ENCODE measurements at regions not wholly inside any gene's neighbourhood (a gene's known extent, or its start where the extent isn't known, plus 50 kb on each side); places are given as distances from the start of the nearest gene placed in this dataset.
A peak's percentile ranks its signal among the peaks of the same experiment; 100 is the strongest.

DNA sequence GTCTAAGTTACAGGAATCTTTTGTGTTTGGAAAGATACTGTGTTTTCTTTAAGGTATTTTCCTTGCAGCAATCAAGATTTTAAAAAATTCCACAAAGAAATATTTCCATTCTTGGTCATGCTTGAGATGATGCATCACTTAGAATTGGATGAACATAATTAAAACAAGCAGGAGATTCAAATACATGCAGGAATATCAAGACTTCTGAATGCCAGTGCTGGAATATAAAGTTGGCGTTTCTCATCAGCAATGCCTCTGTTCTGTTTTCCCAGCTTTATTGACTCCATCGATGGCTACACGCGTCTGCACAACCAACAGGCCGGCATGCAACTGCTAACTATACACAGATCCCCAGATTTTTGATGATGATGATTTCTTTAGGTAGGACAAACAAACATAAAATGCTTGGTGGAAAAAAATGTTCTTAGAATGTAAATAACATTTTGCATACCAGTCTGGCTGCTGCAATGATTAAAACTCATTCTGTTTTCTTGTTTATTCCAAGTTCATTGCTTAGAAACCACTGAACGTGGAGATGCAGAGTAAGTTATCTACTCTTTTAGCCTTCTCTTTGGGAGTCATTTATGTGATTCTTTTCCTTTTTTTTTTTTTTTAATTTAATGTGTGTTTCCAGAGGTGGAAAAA is 91.3 kb upstream of the FAM171A1 start:
- DNase-seq = no peak
- TF ChIP-seq, protein P1, sequence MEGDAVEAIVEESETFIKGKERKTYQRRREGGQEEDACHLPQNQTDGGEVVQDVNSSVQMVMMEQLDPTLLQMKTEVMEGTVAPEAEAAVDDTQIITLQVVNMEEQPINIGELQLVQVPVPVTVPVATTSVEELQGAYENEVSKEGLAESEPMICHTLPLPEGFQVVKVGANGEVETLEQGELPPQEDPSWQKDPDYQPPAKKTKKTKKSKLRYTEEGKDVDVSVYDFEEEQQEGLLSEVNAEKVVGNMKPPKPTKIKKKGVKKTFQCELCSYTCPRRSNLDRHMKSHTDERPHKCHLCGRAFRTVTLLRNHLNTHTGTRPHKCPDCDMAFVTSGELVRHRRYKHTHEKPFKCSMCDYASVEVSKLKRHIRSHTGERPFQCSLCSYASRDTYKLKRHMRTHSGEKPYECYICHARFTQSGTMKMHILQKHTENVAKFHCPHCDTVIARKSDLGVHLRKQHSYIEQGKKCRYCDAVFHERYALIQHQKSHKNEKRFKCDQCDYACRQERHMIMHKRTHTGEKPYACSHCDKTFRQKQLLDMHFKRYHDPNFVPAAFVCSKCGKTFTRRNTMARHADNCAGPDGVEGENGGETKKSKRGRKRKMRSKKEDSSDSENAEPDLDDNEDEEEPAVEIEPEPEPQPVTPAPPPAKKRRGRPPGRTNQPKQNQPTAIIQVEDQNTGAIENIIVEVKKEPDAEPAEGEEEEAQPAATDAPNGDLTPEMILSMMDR (IDR thresholded peaks at IDR 0.05) = no peak
- TF ChIP-seq POLR2A (IDR thresholded peaks at IDR 0.05) = no peak
- Histone ChIP-seq H3K36me3 (no peaks in the 10 kb centered on the region), H3K4me3 (no peak overlapping the region), H3K4me1 (no peaks in the 10 kb centered on the region), H3K27ac (no peak overlapping the region), H3K9me3 (no peaks in the 10 kb centered on the region), H3K27me3 (no peaks in the 10 kb centered on the region)
- intact Hi-C loops (cut with DNase I; ENCODE audit: low total_unique reads) = no loop called here

GRCh38 chr10:15461353-15462108 is 90.4 kb upstream of the FAM171A1 start:
- Histone ChIP-seq H3K4me1 (no peaks in the 10 kb centered on the region), H3K27ac (peak overlapping the region in 1 of 2 donors; percentile 31), H3K27me3 (no peaks in the 10 kb centered on the region), H3K4me3 (no peak overlapping the region), H3K9me3 (no peaks in the 10 kb centered on the region), H3K36me3 (no peaks in the 10 kb centered on the region)
- intact Hi-C loops (cut with DNase I; ENCODE audit: low total_unique reads) = no loop called here
- TF ChIP-seq, protein P1 (IDR thresholded peaks at IDR 0.05) = peak in 1 of 4 experiments; percentile 6
- no peak for TF ChIP-seq POLR2A (IDR thresholded peaks at IDR 0.05)
- DNase-seq = peak; percentile 33

DNA sequence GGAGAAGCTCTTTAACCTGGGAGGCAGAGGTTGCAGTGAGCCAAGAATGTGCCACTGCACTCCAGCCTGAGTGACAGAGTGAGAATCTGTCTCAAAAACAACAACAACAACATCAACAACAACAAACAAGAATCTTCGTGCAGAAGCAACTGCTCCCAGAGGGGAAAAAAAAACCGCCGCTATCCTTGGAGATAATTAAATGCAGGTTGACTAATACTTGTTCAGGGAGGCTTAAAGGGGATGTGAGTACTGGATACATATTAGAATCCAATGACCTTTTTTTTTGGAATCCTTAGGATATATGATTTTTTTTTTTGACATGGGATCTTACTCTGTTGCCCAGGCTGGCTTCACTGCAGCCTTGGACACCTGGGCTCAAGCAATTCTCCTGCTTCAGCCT is 89.6 kb upstream of the FAM171A1 start:
- intact Hi-C loops (cut with DNase I; ENCODE audit: low total_unique reads) = no loop called here
- Histone ChIP-seq H3K4me1 (no peaks in the 10 kb centered on the region), H3K4me3 (no peak overlapping the region), H3K36me3 (no peaks in the 10 kb centered on the region), H3K27ac (no peak overlapping the region), H3K27me3 (no peaks in the 10 kb centered on the region), H3K9me3 (no peaks in the 10 kb centered on the region)
- TF ChIP-seq, protein P1 (IDR thresholded peaks at IDR 0.05) = no peak
- TF ChIP-seq POLR2A (IDR thresholded peaks at IDR 0.05) = no peak
- DNase-seq = no peak

DNA sequence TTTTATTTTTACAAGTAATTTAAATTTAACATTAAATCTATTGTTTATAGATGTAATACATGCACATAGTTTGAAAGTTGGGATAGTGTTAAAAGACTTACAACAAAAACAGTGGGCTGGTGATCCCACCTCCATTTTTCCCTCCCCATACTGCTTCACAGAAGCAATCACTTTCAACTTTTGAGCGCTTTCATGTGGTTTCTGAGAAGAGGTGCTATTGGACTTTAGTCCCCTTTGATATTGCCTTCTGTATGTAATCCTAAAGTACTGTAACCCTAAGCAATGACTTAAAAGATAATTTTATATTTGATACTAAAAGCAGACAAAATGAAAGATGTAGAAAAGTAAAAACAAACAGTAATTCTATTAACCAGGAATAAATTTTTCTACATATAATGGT is 88.1 kb upstream of the FAM171A1 start:
- H3K27me3 ChIP-seq = no peaks in the 10 kb centered on the region
- DNase-seq = no peak
- H3K36me3 ChIP-seq = no peaks in the 10 kb centered on the region
- H3K9me3 ChIP-seq = no peaks in the 10 kb centered on the region
- no peak for TF ChIP-seq POLR2A (IDR thresholded peaks at IDR 0.05)
- TF ChIP-seq, protein P1 (IDR thresholded peaks at IDR 0.05) = no peak
- intact Hi-C loops (cut with DNase I; ENCODE audit: low total_unique reads) = no loop called here
- H3K4me1 ChIP-seq = no peaks in the 10 kb centered on the region
- no peak overlapping the region for H3K4me3 ChIP-seq
- H3K27ac ChIP-seq = no peak overlapping the region

- Histone ChIP-seq H3K9me3 (no peaks in the 10 kb centered on the region), H3K4me1 (no peaks in the 10 kb centered on the region), H3K36me3 (no peaks in the 10 kb centered on the region), H3K27ac (no peak overlapping the region), H3K4me3 (no peak overlapping the region), H3K27me3 (no peaks in the 10 kb centered on the region)
- no peak for DNase-seq
- intact Hi-C loops (cut with DNase I; ENCODE audit: low total_unique reads) = no loop called here
- TF ChIP-seq, protein P1 (IDR thresholded peaks at IDR 0.05) = no peak
- TF ChIP-seq POLR2A (IDR thresholded peaks at IDR 0.05) = no peak
Measured at GRCh38 chr10:15457382-15457781, 86.3 kb upstream of the FAM171A1 start.
